ENCODE measurements at regions not wholly inside any gene's neighbourhood (a gene's known extent, or its start where the extent isn't known, plus 50 kb on each side); places are given as distances from the start of the nearest gene placed in this dataset.

GRCh38 chr2:2812117-2812516, 481.0 kb upstream of the MYT1L start:
- DNase-seq (ENCODE audit: low spot score), result no peak
- no peaks in the 10 kb centered on the region for H3K36me3 ChIP-seq
- no peaks in the 10 kb centered on the region for H3K27me3 ChIP-seq (replicated peaks; ENCODE audit: insufficient read depth)
- H3K27ac ChIP-seq, result no peak overlapping the region
- no peak for ATAC-seq (ENCODE audit: insufficient number of reproducible peaks, low FRiP score, low read depth)
- no peaks in the 10 kb centered on the region for H3K4me1 ChIP-seq (ENCODE audit: control insufficient read depth in 1 of 2, low read depth in 2 of 2)
- no peaks in the 10 kb centered on the region for H3K9me3 ChIP-seq
- no peak overlapping the region for H3K4me3 ChIP-seq
- TF ChIP-seq CTCF (IDR thresholded peaks at IDR 0.05), result no peak

GRCh38 chr2:2810504-2810903, 479.4 kb upstream of the MYT1L start:
- H3K4me3 ChIP-seq, result no peak overlapping the region
- no peak overlapping the region for H3K27ac ChIP-seq
- TF ChIP-seq CTCF (IDR thresholded peaks at IDR 0.05), result no peak
- ATAC-seq (ENCODE audit: insufficient number of reproducible peaks, low FRiP score, low read depth) (no peak), DNase-seq (ENCODE audit: low spot score) (no peak)
- H3K9me3 ChIP-seq, result no peaks in the 10 kb centered on the region
- H3K36me3 ChIP-seq, result no peaks in the 10 kb centered on the region
- H3K4me1 ChIP-seq (ENCODE audit: control insufficient read depth in 1 of 2, low read depth in 2 of 2), result no peaks in the 10 kb centered on the region
- no peaks in the 10 kb centered on the region for H3K27me3 ChIP-seq (replicated peaks; ENCODE audit: insufficient read depth)

- no peak for DNase-seq (ENCODE audit: low spot score)
- no peak for ATAC-seq (ENCODE audit: insufficient number of reproducible peaks, low FRiP score, low read depth)
These were observed 478.7 kb upstream of the MYT1L start for GRCh38 chr2:2809771-2810170.

GRCh38 chr2:2808551-2809058, 477.5 kb upstream of the MYT1L start:
- Histone ChIP-seq H3K4me3 (no peak overlapping the region), H3K36me3 (no peaks in the 10 kb centered on the region), H3K27me3 (replicated peaks; ENCODE audit: insufficient read depth) (no peaks in the 10 kb centered on the region), H3K4me1 (ENCODE audit: control insufficient read depth in 1 of 2, low read depth in 2 of 2) (no peaks in the 10 kb centered on the region), H3K9me3 (no peaks in the 10 kb centered on the region), H3K27ac (no peak overlapping the region)
- no peak for DNase-seq (ENCODE audit: low spot score)
- no peak for ATAC-seq (ENCODE audit: insufficient number of reproducible peaks, low FRiP score, low read depth)
- no peak for TF ChIP-seq CTCF (IDR thresholded peaks at IDR 0.05)

More at GRCh38 chr2:2809771-2810170, 478.7 kb upstream of the MYT1L start:
- Histone ChIP-seq H3K27me3 (replicated peaks; ENCODE audit: insufficient read depth) (no peaks in the 10 kb centered on the region), H3K27ac (no peak overlapping the region), H3K4me1 (ENCODE audit: control insufficient read depth in 1 of 2, low read depth in 2 of 2) (no peaks in the 10 kb centered on the region), H3K4me3 (no peak overlapping the region), H3K9me3 (no peaks in the 10 kb centered on the region), H3K36me3 (no peaks in the 10 kb centered on the region)
- no peak for TF ChIP-seq CTCF (IDR thresholded peaks at IDR 0.05)

GRCh38 chr2:2806711-2807110, 475.6 kb upstream of the MYT1L start:
- no peak for DNase-seq (ENCODE audit: low spot score)
- Histone ChIP-seq H3K4me1 (ENCODE audit: control insufficient read depth in 1 of 2, low read depth in 2 of 2) (no peaks in the 10 kb centered on the region), H3K36me3 (no peaks in the 10 kb centered on the region), H3K4me3 (no peak overlapping the region), H3K27me3 (replicated peaks; ENCODE audit: insufficient read depth) (no peaks in the 10 kb centered on the region), H3K27ac (no peak overlapping the region), H3K9me3 (no peaks in the 10 kb centered on the region)
- ATAC-seq (ENCODE audit: insufficient number of reproducible peaks, low FRiP score, low read depth), result no peak
- TF ChIP-seq CTCF (IDR thresholded peaks at IDR 0.05), result no peak
